Fibroblast of skin of back (primary cell): ENCODE measurements at regions not wholly inside any gene's neighbourhood (a gene's known extent, or its start where the extent isn't known, plus 50 kb on each side); places are given as distances from the start of the nearest gene placed in this dataset.

Source experiments
- DNase-seq: peaks from one replicate; pipeline ENCODE4 v3.0.0-alpha.2; 2013

DNA sequence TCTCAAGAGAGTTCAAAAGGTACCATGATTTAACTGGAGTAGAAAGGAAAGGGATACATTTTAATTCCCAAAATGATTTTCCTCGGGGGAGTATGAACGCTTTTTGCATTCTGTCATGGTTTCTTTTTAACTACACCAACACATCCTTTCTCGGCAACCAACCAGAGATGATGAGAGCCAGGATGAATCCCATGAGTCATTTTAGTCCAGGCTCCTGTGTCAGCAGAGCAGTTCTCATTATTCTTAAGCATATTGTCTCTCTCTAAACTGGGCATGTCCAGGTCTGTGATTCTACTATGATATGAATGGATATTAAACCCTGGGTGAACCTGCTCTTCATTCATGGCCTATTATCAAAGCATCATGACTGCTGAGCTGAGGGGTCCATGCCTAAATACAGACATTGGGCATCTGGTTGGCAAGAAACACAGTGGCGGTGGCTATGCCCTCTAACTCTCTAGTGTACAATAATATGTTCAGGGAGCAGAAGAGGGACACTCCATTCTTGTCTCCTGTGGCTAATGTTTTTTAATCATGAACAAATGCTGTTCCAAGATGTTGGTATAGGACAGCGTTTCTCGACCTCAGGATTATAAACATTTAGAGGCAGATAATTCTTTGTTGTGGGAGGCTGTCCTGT, 124.3 kb upstream of the ESRRG start:
- DNase-seq = peak; percentile 11

DNA sequence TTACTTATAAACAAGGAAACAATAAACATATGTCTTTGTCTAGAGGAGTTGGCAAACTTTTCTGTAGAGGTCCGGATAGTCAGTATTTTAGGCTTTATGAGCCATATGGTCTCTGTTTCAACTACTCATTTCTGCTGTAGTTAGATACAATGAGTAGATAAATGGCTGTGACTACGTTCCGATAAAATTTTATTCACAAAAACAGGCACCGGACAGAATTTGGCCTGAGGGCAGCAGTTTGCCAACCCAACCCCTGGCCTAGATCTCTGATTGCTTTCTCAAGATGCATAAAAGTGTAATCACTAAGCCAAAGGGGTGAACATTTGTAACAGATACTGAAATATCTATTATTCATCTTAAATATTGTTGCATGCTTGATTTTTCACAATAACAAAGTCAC, 123.1 kb upstream of the ESRRG start:
- DNase-seq = no peak

DNA sequence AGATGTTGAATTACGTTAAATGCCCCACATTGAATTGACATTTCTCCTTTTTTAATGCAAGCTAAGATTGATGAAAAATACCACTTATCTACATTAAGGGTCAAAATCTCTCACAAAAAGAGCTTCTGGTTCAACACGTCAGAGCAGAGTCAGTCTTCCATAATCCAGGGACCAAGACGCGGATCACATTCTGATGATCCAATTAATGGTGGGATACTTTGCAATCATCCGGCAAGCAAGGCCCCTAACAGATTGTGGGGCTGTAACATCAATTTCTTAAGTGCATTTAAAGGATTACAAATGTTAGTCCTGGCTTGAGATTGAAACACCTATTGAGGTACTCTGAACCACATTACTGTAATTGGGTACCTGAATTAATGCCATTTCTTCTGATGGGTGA, 120.2 kb upstream of the ESRRG start:
- DNase-seq = no peak

DNA sequence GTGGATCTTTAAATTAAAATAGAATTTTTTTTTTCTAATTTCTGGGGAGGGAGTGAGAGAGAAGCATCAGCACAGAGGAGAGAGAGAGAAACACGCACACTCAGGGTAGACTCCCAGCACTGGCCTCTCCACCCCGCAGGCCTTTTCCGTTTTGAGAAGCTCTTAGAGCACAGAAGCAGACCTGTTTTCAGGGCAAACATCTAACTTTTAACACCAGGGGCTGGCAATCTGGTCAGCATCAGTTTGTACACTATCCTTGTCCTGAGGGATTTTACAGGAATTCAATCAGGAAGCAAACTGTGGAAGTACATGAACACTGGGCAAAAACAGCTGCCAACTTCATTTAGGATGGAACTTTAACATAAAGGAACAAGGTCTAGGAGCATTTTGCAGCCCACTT, 117.9 kb upstream of the ESRRG start:
- DNase-seq = no peak

DNA sequence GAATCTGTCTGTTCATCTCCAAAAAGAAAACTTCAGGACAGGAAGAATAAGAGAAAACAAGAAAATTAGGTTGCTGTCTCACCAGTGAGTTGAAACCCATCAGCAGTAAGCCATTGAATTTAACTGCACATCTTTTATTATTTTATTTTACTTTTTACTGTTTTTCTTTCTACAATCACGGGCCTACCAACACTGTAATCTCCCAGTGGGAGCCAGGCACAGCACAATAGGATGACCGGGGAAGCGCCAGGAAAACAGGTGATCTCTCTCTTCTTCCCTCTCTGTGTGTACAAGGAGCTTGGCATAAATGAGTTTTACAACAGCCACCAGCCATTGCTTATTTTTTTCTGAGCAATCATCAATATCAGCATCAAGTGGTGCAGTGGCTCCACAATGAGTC, 113.1 kb upstream of the ESRRG start:
- DNase-seq = no peak

DNA sequence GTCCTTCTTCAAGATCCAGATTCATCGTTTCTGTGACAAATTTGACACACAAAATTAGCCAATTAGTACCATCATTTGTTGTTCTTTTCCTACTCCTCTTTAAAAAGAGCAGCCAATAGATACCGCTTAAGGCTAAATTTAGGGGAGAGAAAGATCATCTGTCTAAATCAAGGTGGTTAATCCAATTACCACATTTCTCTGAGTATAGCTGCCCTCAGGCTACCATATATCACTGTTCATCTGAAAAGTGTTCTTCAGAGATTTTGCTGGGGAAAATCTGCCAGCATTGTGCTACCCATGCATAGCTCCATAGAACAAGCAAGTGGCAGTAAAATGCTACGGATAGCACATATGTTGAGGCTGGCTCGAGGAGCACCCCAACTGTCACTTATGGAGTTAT, 110.3 kb upstream of the ESRRG start:
- DNase-seq = no peak

DNA sequence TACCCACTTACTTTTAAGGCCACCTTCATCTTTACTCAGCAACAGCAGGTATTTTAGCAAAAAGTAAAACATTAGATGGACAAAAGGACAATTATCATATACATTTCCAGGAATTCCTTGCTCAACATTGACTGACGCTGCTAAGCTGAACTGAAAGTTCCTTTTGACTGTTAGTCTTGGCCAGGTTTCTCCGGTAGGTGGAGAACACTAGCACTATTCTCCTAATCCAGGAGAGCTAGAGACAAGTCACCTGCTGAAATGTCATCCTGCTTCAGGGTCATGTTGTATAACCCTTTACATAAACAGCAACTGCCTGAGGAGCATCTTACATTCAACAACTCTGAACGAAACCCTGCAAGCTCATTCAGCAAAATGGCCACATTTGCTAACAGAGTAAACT, 109.0 kb upstream of the ESRRG start:
- no peak for DNase-seq

DNA sequence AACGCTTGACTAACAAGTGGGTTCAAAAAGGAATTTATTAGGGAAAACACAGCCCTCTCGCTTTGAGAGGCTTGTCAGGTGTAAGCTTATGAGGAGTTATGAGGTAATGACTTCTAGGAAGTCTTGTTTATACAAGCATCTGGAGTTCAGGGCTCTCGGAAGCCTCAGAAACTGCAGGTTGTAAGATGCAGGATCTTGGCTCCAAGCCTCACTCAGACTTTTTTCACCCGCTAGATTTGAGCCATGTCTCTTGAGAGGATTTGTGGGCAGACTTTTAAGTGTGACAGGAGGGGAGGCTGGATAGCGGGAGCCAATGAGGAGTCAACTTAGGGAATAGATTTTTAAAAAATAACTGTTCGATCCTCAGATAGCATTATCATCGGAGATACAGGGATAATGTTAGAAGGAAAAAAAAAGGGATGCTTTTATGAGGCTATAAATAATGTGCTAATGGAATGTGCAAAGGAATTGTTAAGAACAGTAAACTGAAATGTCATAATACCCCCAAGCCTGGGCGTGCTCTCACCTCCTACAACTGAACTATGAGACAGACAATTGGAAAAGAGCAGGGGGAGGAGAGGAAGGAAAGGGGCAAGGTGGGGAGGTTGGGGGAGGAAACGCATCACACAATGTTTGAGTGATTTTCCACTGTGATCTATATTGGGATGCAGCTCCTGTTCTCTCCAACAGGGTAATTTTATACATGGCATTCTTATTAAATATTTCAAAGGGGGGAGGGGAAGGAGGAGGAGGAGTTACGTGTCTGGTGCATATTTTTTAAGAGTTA, 107.4 kb upstream of the ESRRG start:
- DNase-seq = no peak

DNA sequence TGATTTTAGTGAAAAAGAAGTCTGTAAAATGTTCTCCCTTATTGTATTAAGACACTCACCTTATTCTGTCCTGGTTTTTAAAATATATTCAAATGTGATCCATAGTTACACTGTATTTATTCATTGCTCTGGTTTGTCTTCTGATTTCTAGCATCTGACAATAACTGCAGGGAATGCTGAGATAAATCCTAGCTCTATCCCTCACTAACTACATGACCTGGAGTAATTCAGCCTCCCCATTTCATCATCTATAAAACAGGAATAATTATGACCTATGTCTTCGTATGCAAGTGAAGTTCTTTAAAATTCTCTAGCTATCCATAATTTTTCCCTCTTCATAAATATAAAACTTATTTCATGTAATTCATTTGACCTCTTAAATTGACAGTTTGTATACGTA, 104.0 kb upstream of the ESRRG start:
- DNase-seq = no peak

DNA sequence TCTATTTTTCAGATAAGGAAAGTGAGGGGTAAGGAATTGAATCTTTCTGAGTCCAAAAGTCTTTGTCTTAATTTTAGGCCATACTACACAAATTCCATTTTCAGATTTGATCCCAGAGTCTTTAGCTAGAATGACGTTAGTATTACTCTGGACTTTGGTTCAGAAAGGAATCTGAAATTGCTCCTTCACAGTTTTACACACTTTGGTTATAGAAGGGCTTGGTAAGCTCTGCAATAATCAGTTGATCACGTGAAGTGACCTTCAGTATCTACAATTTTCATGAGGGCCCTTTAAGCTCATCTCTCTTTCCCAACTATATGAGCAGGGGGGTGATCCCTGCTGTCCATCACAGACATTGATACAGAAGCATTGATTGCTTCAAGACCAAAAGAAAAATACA, 103.4 kb upstream of the ESRRG start:
- no peak for DNase-seq

DNA sequence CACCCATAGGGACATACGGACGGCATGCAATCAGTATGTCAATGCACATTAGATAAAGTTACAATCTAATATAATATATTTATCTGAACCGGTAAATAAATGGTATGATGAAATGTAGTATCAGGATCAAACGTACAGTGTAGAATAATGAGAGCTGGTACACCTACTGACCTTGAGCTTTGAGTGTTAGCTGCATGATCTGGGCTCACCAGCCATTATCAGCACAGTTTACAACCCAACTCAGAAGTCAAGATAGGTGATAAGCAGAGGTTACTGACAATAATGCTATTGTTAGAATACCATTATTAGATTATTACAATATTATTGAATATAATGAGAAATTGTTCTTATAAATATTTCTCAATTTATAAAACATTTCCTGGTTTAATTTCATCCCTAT, 103.0 kb upstream of the ESRRG start:
- no peak for DNase-seq

DNA sequence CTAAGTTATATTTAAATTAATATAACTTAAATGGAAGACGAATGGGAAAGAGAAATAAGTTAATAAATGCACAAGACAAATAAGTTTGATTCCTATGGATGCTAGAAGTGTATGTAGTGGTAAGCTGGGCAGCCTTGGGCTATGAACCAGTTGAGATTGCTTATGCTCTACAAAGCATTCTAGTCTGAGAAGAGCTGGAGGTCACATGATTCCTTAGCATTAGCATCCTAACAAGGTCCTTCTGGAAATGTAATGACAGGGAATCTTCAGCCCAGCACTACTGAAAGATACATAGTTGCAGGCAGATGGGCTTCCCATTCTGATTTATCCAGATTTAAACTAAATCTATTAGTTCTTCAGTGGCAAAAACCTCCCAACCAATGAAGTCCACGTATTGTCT, 102.3 kb upstream of the ESRRG start:
- no peak for DNase-seq

DNA sequence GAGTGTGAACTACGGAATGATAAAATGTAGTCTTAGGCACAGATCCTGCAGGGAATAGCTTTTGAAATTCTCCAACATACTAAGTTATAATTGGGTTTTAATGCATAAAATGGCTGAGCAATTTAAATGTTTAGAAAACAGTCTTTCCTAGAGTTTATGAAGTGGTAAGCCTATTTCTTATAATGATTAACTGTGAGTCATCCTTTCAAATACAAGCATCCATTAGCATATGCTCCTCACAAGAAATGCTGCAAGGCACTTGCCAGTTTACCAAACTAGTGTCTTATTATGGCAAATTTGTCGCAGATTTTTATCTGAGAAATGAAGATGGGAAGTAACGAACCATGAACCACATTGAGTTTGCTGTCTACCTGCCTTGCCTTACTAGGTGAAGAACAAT, 101.3 kb upstream of the ESRRG start:
- DNase-seq = no peak

DNA sequence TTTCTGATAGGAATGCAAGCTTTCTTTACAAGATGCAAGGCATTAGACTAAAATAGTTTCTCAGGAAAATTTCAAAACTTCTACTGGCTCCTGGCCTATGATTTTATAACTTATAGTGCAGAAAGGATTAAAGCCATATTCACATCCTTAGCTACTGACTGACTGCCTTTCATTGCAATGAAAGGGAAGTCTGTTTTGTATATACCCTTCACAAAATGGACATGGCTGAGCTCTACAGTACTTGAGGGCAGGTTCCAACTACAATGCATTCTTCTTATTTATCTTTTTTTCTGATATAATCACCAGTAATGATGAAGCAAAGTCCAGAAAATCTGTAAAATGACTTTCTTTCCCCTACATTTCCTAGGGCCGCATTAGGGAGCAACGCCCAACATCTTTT, 100.5 kb upstream of the ESRRG start:
- DNase-seq = no peak

DNA sequence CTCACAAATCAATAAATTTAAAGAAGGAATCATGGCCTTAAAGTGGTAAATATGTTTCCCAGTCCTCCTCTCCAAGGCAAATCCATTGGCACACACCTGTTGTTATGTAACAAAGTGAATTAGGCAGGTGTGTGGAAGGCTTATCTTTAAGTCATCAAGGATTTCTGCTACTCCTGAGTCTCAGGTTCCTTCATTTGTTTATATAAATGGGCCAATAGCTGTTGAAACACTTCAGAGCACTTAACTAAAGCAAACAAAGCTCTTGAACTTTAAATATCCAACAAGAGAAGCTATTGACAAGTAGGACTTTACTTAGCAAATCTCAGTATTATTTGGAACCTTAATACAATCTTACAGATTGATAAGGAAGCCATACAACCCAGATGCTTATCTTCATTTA, 99.3 kb upstream of the ESRRG start:
- no peak for DNase-seq

DNA sequence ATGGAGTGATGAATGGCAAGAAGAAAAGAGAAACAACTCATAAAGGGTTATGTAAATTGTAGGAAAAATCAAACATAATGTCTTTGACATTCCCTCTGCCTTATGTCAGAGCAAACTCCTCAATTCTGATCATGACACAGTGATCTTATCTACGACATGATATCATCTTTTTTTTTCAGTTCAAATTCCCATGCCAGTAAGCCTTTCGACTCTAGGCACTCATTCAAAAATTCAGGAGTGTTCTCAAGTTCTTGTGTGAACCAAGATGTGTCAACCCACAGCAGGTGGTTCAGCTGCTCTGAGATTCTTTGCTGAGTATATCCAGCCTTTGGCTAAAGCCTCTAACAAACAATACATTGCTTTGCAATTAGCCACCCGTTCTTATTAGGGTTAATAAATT, 97.1 kb upstream of the ESRRG start:
- no peak for DNase-seq

DNA sequence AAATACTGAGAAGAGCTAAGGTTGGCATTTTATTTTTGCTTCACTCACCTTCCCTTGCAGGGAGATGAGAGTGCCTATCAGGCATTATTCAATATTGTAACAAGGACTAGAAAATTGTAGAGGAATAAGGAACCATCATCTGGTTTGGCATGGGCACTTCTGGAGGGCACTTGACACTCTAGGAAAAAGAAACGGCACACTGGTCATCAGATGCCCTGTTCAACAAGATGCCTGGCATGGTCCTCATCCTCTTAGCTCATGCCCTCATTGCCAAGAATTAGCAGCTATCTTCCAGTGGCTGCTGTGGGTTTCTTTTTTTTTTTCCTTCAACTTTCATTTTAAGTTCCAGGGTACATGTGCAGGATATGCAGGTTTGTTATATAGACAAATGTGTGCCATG, 95.1 kb upstream of the ESRRG start:
- no peak for DNase-seq

DNA sequence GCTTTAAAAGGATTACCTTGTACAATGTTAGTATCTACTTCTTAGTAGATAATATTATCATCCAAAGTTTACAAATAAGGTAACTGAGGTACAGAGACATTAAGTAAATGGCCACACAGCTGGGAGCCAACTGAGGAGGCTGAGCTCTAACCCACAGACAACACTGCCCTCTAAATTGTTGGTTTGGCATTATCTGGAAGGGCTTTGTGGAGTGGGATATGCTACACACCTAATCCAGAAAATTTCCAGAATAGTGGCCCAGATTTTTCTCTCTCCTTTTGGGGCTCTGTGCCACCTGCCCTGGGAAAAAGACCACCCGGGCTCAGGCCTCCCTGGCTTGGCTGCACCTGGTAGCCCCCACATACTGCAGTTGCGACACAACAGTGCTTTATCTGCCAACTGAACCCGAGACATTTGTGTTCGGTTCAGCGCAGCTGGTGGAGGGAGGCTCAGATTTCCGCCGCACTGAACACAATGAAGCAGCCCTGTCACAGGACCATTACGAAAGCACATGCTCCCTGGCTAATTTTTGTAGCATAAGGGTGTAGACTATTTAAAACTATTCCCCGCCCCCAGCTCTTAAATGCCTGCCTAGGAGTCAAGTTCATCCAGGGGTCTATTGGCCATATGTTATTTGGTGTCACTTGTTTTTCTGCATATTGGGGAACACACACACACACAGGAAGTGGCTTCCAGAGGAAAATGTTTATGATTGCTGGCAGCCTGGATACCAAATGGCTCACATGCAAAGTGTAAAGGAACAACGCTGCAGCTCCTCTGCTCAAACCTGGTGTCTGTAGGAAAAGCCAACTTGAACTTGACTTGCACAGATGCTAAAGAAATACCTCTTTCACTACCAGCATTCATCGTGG, 92.3 kb upstream of the ESRRG start:
- no peak for DNase-seq

DNA sequence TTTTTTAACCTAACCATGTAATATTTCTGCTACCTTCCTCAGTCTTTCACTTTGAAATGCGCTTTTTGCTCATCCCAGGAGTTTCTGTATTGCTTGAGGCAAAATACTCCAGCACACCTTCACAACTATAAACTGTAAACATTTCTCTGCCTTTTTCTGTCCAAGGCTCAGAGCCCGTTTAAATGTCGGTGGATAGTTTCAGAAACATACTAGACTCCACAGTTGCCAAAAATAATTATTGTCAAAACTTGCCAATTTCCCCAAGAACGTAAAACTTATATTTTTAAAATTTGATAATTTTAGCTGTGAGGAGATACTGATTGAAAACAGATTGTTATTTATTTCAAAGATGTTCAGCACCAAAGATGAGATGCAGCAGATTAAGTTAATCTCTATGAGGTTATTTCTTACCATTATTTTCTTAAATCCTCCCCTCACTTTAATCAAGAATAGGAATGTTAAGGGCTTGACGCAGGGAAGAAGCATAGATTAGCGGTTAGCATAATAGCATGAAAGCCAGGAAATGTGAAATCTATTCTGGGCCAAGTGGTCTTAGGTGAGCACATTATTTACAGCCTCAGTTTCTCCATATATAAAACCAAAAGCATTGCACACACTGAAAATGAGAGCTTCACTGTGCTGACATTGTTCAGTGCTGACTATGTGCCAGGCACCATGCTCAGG, 91.5 kb upstream of the ESRRG start:
- DNase-seq = no peak

DNA sequence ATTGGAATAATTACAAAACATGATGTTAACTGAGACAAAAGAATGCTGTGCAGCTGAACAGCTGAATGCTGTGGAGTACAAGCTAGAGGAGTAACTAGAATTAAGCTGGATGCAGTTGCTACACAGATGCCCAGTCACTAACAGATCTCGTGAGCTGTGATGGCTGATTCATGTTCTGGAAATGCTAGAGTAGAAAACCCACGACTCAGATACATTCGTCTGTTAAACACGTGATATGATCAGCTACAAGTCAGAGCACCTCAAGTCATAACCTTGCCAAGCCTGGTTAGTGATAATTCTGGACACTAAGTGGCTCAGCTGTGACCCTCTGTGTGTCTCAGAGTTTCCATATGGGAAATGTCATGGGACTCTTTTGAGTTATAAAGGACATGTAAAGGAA, 89.7 kb upstream of the ESRRG start:
- no peak for DNase-seq

DNA sequence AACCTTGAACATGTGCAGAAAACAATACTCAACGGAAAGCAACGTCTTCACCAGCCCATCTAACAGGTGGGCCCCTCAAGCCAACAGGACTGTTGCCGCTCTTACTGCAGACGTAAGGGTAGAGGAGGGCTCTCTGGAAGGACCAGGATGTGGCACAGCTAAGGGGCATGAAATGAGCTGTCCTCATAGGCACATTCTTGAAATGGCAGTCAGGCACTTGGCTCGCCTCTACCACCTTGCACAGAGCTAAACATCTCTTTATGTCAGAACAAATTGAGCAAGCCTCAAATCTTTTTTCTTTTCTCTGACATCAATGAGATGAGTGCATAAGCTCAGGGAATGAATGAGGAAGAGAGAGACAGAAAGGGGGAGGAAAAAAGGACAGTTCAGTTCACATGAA, 86.4 kb upstream of the ESRRG start:
- DNase-seq = no peak

DNA sequence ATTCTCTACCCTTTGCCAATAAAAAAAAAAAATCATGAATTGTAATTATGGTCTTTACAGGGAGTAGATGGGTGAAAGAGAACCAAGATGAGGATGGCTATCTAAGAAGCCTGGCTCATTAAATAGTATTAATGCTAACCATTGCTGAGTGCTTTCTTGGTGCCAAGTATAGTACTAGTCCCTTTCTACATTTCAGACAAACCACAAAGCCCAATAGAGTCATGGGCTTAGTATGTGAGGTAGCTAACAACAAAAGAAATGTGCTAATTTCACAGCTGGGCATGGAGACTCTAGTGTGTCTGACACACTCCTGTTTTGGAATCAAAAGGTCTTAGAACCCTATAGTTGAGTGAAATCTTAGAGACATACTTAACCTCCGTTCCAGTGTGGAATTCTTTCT, 84.5 kb upstream of the ESRRG start:
- no peak for DNase-seq

DNA sequence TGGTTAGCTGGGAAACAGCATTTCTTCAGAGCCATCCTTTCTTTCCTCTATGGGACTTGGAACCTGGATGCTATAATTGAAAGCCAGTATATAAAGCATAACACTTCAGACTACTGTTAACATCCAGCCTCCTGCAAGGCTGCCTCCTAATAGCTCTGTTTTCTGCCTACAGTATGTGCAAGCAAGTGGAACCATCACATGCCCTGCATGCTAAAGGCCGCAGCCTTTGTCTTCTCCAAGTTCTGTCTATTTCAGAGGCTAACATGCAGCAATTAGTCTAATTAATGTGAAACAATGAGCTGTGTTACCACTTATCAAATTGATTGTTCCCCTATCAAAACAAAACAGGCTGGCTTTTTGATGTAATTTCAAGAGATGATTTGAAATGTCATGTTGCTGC, 82.7 kb upstream of the ESRRG start:
- DNase-seq = no peak
